ENCODE measurements at regions not wholly inside any gene's neighbourhood (a gene's known extent, or its start where the extent isn't known, plus 50 kb on each side); places are given as distances from the start of the nearest gene placed in this dataset.

DNA sequence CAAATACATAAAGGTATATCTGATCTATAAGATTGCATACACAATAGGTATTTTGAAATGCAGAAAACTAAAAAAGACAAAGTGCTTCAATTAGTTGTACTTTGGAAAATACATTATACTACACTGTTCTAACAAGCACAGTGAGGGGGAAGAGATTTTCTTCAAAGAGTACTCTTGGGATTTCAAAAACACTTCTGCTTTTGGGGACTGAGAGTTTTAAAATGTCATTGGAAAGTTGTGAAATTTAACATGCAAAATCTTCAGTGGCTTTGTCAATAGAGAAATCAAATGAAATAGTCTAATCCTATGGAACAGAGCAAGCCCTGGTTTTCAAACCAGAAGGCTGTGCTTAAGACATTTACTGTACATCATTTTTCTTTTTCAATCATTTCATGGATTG is 322.2 kb upstream of the SEMA6D start:
- TF ChIP-seq, protein P1, sequence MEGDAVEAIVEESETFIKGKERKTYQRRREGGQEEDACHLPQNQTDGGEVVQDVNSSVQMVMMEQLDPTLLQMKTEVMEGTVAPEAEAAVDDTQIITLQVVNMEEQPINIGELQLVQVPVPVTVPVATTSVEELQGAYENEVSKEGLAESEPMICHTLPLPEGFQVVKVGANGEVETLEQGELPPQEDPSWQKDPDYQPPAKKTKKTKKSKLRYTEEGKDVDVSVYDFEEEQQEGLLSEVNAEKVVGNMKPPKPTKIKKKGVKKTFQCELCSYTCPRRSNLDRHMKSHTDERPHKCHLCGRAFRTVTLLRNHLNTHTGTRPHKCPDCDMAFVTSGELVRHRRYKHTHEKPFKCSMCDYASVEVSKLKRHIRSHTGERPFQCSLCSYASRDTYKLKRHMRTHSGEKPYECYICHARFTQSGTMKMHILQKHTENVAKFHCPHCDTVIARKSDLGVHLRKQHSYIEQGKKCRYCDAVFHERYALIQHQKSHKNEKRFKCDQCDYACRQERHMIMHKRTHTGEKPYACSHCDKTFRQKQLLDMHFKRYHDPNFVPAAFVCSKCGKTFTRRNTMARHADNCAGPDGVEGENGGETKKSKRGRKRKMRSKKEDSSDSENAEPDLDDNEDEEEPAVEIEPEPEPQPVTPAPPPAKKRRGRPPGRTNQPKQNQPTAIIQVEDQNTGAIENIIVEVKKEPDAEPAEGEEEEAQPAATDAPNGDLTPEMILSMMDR (conservative IDR thresholded peaks at IDR 0.05; ENCODE audit: low read depth, low read length) = no peak
- TF ChIP-seq EZH2 (IDR thresholded peaks at IDR 0.05; ENCODE audit: borderline replicate concordance, low read depth, low read length, poor library complexity, severe bottlenecking) = no peak
